GM10266 (cell line): ENCODE measurements at regions not wholly inside any gene's neighbourhood (a gene's known extent, or its start where the extent isn't known, plus 50 kb on each side); places are given as distances from the start of the nearest gene placed in this dataset.
"Not testable (repeated sequence)": the region's sequence is repeated elsewhere in the genome, so short reads cannot be mapped to it uniquely, and the experiment has no call there.

Experiments used
- DNase-seq: peaks from one replicate; pipeline ENCODE4 v3.0.0; 2012; ENCODE audit errors: extremely low spot score
- TF ChIP-seq, protein P1 (sequence below): IDR thresholded peaks from 2 replicates; pipeline ENCODE4 v1.5.1; 2012; ENCODE audit warnings: mild to moderate bottlenecking, low read depth; ENCODE audit not compliant: control insufficient read depth, insufficient read depth; ENCODE audit errors: missing control alignments

DNA sequence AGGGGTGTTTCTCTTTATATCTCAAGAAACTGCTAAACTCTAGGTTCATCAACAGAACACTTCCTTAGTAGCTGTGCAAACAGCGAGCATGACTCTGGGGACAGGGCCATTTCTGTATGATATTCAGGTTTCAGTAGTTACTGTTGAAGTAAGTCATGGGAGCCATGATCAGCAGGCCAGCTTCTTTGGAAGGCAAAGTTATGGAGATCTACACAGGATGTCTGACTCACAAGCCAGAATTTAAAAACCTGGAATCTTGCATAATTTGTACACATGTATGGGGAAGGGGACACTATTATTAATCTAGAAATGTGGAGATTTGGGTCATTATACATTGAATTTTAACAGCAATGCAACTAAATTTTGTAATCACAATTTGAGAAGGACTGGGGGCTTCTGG, 187.8 kb upstream of the NR3C2 start:
- no peak for DNase-seq
- TF ChIP-seq, protein P1, sequence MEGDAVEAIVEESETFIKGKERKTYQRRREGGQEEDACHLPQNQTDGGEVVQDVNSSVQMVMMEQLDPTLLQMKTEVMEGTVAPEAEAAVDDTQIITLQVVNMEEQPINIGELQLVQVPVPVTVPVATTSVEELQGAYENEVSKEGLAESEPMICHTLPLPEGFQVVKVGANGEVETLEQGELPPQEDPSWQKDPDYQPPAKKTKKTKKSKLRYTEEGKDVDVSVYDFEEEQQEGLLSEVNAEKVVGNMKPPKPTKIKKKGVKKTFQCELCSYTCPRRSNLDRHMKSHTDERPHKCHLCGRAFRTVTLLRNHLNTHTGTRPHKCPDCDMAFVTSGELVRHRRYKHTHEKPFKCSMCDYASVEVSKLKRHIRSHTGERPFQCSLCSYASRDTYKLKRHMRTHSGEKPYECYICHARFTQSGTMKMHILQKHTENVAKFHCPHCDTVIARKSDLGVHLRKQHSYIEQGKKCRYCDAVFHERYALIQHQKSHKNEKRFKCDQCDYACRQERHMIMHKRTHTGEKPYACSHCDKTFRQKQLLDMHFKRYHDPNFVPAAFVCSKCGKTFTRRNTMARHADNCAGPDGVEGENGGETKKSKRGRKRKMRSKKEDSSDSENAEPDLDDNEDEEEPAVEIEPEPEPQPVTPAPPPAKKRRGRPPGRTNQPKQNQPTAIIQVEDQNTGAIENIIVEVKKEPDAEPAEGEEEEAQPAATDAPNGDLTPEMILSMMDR: no peak

DNA sequence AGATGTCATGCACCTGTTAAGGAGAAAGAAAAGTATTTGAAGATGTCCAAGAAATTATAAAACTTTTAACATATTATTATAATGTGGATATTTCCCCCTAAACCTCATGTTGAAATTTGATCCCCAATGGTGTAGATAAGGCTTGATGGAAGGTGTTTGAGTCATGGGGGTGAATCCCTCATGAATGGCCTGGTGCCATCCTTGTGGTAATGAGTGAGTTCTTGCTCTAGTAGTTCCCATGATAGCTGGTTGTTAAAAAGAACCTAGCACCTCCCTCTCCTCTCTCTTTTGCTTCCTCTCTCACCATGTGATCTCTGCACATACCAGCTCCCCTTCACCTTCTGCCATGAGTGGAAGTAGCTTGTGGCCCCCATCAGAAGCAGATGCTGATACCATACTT, 176.6 kb upstream of the NR3C2 start:
- DNase-seq: no peak
- TF ChIP-seq, protein P1: no peak

GRCh38 chr4:148608968-148609367, 166.8 kb upstream of the NR3C2 start:
- DNase-seq: no peak
- TF ChIP-seq, protein P1: no peak

DNA sequence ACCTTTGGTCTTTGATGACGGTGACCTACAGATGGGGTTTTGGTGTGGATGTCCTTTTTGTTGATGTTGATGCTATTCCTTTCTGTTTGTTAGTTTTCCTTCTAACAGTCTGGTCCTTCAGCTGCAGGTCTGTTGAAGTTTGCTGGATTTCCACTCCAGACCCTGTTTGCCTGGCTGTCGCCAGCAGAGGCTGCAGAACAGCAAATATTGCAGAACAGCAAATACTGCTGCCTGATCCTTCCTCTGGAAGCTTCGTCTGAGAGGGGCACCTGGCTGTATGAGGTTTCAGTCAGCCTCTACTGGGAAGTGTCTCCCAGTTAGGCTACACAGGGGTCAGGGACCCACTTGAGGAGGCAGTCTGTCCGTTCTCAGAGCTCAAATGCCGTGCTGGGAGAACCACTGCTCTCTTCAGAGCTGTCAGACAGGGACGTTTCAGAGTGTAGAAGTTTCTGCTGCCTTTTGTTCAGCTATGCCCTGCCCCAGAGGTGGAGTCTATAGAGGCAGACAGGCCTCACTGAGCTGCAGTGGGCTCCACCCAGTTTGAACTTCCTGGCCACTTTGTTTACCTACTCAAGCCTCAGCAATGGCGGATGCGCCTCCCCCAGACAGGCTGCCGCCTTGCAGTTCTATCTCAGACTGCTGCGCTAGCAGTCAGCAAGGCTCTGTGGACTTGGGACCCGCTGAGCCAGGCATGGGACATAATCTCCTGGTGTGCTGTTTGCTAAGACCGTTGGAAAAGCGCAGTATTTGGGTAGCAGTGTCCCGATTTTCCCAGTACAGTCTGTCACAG, 156.4 kb upstream of the NR3C2 start:
- DNase-seq: not testable (repeated sequence)

DNA sequence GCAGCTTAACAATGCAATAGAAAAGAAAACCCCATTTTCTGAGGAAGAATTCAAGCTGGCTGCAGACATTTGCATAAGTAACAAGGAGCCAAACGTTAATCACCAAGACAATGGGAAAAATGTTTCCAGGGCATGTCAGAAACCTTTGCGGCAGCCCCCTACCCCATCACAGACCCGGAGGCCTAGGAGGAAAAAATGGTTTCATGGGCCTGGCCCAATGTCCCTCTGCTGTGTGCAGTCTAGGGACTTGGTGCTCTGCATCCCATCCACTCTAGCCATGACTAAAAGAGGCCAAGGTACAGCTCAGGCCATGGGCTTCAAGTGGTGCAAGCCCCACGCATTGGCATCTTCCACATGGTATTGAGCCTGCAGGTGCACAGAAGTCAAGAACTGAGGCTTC, 147.0 kb upstream of the NR3C2 start:
- no peak for DNase-seq

DNA sequence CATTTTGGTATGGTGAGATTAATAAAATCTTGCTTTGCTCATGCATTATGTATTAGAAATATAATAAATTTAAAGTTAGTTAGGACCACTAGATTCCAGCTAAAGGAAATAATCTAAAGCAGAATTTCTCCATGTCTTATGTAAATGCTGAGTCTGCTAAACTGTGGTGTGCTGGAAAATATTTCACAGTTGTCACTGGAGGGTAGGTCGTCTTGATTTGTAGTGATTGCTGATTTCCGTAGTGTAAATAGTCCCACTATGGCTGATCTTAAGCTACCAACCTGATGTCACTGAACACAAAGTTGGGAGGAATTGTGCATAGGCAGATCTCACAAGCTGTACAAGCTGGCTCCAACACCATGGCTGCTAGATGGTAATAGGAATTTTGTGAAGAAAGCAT, 133.4 kb upstream of the NR3C2 start:
- no peak for DNase-seq
- TF ChIP-seq, protein P1: no peak

More for the DNA sequence above, 147.0 kb upstream of the NR3C2 start:
- TF ChIP-seq, protein P1: no peak

- TF ChIP-seq, protein P1: no peak
These were observed 132.7 kb upstream of the NR3C2 start for GRCh38 chr4:148574911-148575310.

DNA sequence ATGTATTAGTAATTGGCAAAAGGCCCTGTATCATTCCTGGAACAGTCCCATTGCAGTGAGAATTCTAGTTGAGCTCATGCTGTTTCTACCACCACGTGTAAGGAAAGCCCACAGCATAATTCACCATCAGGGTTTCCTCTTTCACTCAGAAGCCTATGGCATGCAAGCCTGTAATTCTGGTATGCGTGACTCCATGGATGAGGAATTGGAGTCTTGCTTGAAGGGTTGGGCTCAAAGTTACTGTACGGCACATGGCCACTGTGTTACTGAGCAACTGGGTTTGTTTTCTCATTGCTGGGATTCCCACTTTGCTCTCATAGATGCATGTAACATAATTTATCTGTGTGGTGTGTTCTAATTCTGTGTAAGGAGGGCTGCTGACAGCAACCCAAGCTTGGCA, 132.3 kb upstream of the NR3C2 start:
- TF ChIP-seq, protein P1: no peak
- no peak for DNase-seq

More at GRCh38 chr4:148574911-148575310, 132.7 kb upstream of the NR3C2 start:
- no peak for DNase-seq
